D721Med (cell line): ENCODE measurements at regions not wholly inside any gene's neighbourhood (a gene's known extent, or its start where the extent isn't known, plus 50 kb on each side); places are given as distances from the start of the nearest gene placed in this dataset.

Experiments used
- DNase-seq: peaks from one replicate; pipeline ENCODE4 v3.0.0; 2011; ENCODE audit warnings: low spot score; ENCODE audit not compliant: insufficient read length
- FAIRE-seq: peaks from 2 replicates; lab custom pipeline; 2011; peaks lifted over from hg19 to GRCh38; lab: Jason Lieb, UNC
- CTCF ChIP-seq: IDR thresholded peaks from 2 replicates; pipeline ENCODE4 v1.5.1; 2012; ENCODE audit warnings: mild to moderate bottlenecking, control low read depth; ENCODE audit not compliant: insufficient read depth; ENCODE audit errors: missing control alignments

DNA sequence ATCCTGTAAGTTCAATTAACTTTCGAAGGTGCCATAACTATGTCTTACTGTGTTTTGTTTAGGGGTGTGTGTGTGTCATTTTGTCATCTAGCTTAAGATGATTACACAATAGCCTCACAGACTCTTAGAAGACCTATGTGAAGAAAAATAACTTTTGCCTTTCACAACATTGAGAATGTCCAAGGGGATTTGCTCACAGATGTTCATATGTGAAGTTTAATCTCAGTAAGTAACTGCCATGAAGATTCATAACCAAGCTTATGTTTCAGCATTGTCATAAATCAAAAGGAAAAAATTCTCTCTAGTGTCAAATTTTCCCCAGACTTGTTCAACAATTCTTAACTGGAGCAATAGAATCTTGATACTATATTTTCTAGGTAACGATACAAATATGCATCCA lies 226.1 kb upstream of the PRKD1 start:
- TF ChIP-seq CTCF, result no peak
- DNase-seq (no peak), FAIRE-seq (no peak)

- TF ChIP-seq CTCF, result no peak
- no peak for DNase-seq
- peak; percentile 29 for FAIRE-seq
These were observed 228.9 kb upstream of the PRKD1 start for GRCh38 chr14:30156571-30156970.

GRCh38 chr14:30158299-30158698 lies 230.7 kb upstream of the PRKD1 start:
- FAIRE-seq (no peak), DNase-seq (no peak)
- TF ChIP-seq CTCF, result no peak

DNA sequence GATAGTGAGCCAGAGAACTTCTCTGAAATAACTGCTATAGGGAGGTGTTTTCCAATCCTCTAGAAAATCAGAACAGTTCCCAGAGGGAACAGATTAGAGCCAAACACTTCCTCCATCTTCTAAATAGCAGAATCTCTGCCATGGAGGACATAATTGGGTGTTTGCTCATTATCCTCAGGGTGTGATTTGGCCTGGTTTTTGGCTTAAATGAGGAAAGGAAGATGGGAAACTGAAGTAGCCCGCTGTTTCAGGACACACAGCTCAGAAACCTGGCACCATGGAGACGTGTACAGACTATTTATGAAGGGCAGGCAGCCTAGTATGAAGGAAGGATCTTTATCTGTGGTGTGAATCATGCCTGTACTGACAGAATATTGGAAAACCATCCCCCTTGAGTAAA lies 231.7 kb upstream of the PRKD1 start:
- DNase-seq (no peak), FAIRE-seq (no peak)
- no peak for TF ChIP-seq CTCF

GRCh38 chr14:30160608-30161007 lies 233.0 kb upstream of the PRKD1 start:
- FAIRE-seq (no peak), DNase-seq (no peak)
- no peak for TF ChIP-seq CTCF

GRCh38 chr14:30162066-30162465 lies 234.4 kb upstream of the PRKD1 start:
- DNase-seq (no peak), FAIRE-seq (no peak)

DNA sequence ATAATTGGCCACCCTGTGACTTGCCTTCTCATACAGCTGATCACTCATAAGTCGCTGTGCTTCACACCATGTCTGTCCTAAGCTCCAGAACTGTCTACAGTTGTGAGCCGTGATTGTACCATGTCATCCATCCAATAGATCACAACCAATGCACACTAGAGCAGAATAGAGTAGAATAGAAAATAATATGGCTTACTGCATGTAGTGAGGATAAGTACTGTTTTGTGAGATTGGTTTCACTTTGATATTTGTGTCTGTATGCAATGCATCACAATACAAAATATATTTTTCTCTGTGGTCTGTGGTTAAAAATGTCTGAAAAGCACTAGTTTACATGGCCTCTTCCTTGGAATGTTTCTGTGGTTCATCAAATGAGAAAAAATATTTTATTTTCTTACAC lies 237.6 kb upstream of the PRKD1 start:
- TF ChIP-seq CTCF, result no peak
- FAIRE-seq (no peak), DNase-seq (no peak)

More at GRCh38 chr14:30162066-30162465, 234.4 kb upstream of the PRKD1 start:
- TF ChIP-seq CTCF, result no peak
